Peyer's patch (tissue), 4 donors: ENCODE measurements at regions not wholly inside any gene's neighbourhood (a gene's known extent, or its start where the extent isn't known, plus 50 kb on each side); places are given as distances from the start of the nearest gene placed in this dataset.

Experiments
- DNase-seq, 3 donors: peaks; one replicate each; pipeline ENCODE4 v3.0.0-alpha.2; 2017 to 2019
- H3K27ac ChIP-seq, 4 donors: fragments of 200-600 bp; sonication (generic); one replicate each; pipeline ENCODE4 v1.5.1; 2016 to 2019
- H3K27me3 ChIP-seq, 2 donors: fragments of 200-600 bp; sonication (generic); one replicate each; pipeline ENCODE4 v1.5.1; 2019
- H3K36me3 ChIP-seq, 3 donors: fragments of 200-600 bp; sonication (generic); one replicate each; pipeline ENCODE4 v1.5.1; 2016 to 2019
- H3K4me1 ChIP-seq, 4 donors: fragments of 200-600 bp; sonication (generic); one replicate each; pipeline ENCODE4 v1.5.1; 2016 to 2019
- H3K4me3 ChIP-seq, 4 donors: fragments of 200-600 bp; sonication (generic); 1 replicate in 3 of 4; 2 replicates in 1 of 4; pipeline ENCODE4 v1.5.1; 2016 to 2019; ENCODE audit warnings: mild to moderate bottlenecking in 1 of 4
- H3K9me3 ChIP-seq, 4 donors: fragments of 200-600 bp; sonication (generic); one replicate each; pipeline ENCODE4 v1.5.1; 2016 to 2019; ENCODE audit warnings: mild to moderate bottlenecking in 1 of 4
- POLR2A ChIP-seq, 2 donors: fragments of 450-650 bp; IDR thresholded peaks; one replicate each; pipeline ENCODE4 v1.5.1; 2017; ENCODE audit warnings: antibody characterized with exemption in 2 of 2, mild to moderate bottlenecking in 2 of 2, moderate library complexity in 2 of 2
- TF ChIP-seq, protein P1 (sequence below), 6 experiments: fragments of 450-650 bp in 4 of 6; fragments of 200-600 bp in 2 of 6; sonication (generic) in 1 of 6; IDR thresholded peaks; one replicate each; pipeline ENCODE4 v1.5.1; 2017 to 2019; ENCODE audit warnings: antibody characterized with exemption in 6 of 6, mild to moderate bottlenecking in 3 of 6, moderate library complexity in 1 of 6

DNA sequence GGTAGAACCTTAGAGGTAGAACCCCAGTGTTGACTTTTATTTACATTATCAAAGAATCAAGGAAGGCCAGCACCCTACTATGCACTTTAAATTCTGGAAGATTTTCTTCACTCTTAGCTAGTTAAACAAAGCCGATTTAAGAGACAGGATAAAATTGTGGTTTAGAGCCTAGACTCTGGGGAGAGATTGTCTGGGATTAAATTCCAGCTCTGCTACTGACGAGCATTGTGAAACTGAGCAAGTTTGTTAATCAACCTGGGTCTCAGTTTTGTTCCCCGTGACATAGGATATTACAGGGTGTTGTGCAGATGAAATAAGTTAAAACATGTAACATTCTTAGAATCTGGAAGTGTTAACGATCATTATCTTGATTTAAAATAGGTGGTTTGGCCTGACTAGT is 83.5 kb downstream of the FEM1C start:
- no peak for DNase-seq
- Histone ChIP-seq H3K4me1 (peaks cover 0 to 12% (median 0%) of the 10 kb centered on the region in 4 donors), H3K9me3 (no peaks in the 10 kb centered on the region), H3K36me3 (no peaks in the 10 kb centered on the region), H3K27me3 (no peaks in the 10 kb centered on the region), H3K27ac (peak overlapping the region in 1 of 4 donors; percentile 36), H3K4me3 (no peak overlapping the region)
- no peak for TF ChIP-seq POLR2A (IDR thresholded peaks at IDR 0.05)
- TF ChIP-seq, protein P1, sequence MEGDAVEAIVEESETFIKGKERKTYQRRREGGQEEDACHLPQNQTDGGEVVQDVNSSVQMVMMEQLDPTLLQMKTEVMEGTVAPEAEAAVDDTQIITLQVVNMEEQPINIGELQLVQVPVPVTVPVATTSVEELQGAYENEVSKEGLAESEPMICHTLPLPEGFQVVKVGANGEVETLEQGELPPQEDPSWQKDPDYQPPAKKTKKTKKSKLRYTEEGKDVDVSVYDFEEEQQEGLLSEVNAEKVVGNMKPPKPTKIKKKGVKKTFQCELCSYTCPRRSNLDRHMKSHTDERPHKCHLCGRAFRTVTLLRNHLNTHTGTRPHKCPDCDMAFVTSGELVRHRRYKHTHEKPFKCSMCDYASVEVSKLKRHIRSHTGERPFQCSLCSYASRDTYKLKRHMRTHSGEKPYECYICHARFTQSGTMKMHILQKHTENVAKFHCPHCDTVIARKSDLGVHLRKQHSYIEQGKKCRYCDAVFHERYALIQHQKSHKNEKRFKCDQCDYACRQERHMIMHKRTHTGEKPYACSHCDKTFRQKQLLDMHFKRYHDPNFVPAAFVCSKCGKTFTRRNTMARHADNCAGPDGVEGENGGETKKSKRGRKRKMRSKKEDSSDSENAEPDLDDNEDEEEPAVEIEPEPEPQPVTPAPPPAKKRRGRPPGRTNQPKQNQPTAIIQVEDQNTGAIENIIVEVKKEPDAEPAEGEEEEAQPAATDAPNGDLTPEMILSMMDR (IDR thresholded peaks at IDR 0.05) = no peak

- peak overlapping the region in 1 of 4 donors; percentile 36 for H3K27ac ChIP-seq
- DNase-seq = no peak
- H3K36me3 ChIP-seq = no peaks in the 10 kb centered on the region
- H3K27me3 ChIP-seq = no peaks in the 10 kb centered on the region
- H3K4me1 ChIP-seq = peaks cover 0 to 18% (median 0%) of the 10 kb centered on the region in 4 donors
- TF ChIP-seq, protein P1 (IDR thresholded peaks at IDR 0.05) = no peak
- no peak for TF ChIP-seq POLR2A (IDR thresholded peaks at IDR 0.05)
- H3K9me3 ChIP-seq = no peaks in the 10 kb centered on the region
- H3K4me3 ChIP-seq = no peak overlapping the region
Observed at GRCh38 chr5:115460472-115460871, 84.1 kb downstream of the FEM1C start.

GRCh38 chr5:115459855-115460341 is 84.7 kb downstream of the FEM1C start:
- peak overlapping the region in 1 of 4 donors; percentile 36 for H3K27ac ChIP-seq
- no peak overlapping the region for H3K4me3 ChIP-seq
- no peaks in the 10 kb centered on the region for H3K9me3 ChIP-seq
- no peaks in the 10 kb centered on the region for H3K27me3 ChIP-seq
- peaks cover 0 to 23% (median 0%) of the 10 kb centered on the region in 4 donors for H3K4me1 ChIP-seq
- no peaks in the 10 kb centered on the region for H3K36me3 ChIP-seq
- DNase-seq = no peak
- no peak for TF ChIP-seq POLR2A (IDR thresholded peaks at IDR 0.05)
- TF ChIP-seq, protein P1 (IDR thresholded peaks at IDR 0.05) = no peak

DNA sequence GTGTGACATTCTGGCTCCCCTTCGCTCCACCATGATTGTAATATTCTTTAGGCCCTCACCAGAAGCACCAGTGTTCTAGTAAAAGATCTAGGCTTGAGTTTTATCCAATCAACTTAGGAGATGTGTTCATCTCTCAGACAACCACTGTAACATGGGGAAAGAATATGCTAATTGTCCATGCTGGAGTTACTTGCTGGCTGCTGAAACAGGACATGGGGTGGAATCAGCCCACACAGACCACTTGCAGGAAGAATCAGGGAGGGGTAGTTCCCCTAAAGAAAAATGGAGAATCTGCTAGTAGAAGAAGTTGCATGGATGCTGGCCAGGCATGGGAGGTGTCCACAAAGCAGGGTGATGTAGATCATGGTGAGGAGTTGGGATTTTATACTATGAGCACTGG is 86.2 kb downstream of the FEM1C start:
- no peaks in the 10 kb centered on the region for H3K27me3 ChIP-seq
- H3K9me3 ChIP-seq = no peaks in the 10 kb centered on the region
- no peak for DNase-seq
- H3K27ac ChIP-seq = no peak overlapping the region
- no peaks in the 10 kb centered on the region for H3K36me3 ChIP-seq
- no peak overlapping the region for H3K4me3 ChIP-seq
- no peak for TF ChIP-seq POLR2A (IDR thresholded peaks at IDR 0.05)
- TF ChIP-seq, protein P1 (IDR thresholded peaks at IDR 0.05) = no peak
- peaks cover 0 to 24% (median 2%) of the 10 kb centered on the region in 4 donors for H3K4me1 ChIP-seq

GRCh38 chr5:115458003-115458409 is 86.6 kb downstream of the FEM1C start:
- TF ChIP-seq, protein P1 (IDR thresholded peaks at IDR 0.05) = no peak
- no peak for TF ChIP-seq POLR2A (IDR thresholded peaks at IDR 0.05)
- H3K9me3 ChIP-seq = no peaks in the 10 kb centered on the region
- peak overlapping the region in 2 of 4 donors; percentile 26 to 77 for H3K27ac ChIP-seq
- H3K36me3 ChIP-seq = no peaks in the 10 kb centered on the region
- DNase-seq = no peak
- no peak overlapping the region for H3K4me3 ChIP-seq
- peaks cover 0 to 24% (median 2%) of the 10 kb centered on the region in 4 donors for H3K4me1 ChIP-seq
- H3K27me3 ChIP-seq = no peaks in the 10 kb centered on the region

DNA sequence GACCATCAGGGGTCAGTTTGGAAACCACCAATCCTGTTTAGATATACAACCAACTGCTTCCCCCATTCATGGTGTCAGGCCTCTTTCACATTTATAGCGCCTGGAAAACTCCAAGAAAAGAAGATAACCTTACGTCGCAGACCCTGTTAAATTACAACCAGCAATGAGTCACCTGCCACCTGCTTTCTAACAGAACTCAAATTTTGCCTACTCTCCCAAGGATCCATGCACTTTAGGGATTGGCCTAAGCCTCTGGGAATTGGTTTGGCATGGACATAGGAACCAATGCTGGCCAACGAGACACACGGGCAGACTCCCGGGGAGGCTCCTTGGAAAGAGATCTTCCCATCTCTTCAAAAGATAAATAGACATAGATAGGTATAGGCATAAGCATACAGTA is 87.0 kb downstream of the FEM1C start:
- Histone ChIP-seq H3K27ac (peak overlapping the region in 2 of 4 donors; percentile 26 to 77), H3K36me3 (no peaks in the 10 kb centered on the region), H3K4me3 (no peak overlapping the region), H3K27me3 (no peaks in the 10 kb centered on the region), H3K4me1 (peaks cover 0 to 24% (median 2%) of the 10 kb centered on the region in 4 donors), H3K9me3 (no peaks in the 10 kb centered on the region)
- DNase-seq = no peak
- TF ChIP-seq, protein P1 (IDR thresholded peaks at IDR 0.05) = no peak
- no peak for TF ChIP-seq POLR2A (IDR thresholded peaks at IDR 0.05)
